HG03159 (cell line): ENCODE measurements at regions not wholly inside any gene's neighbourhood (a gene's known extent, or its start where the extent isn't known, plus 50 kb on each side); places are given as distances from the start of the nearest gene placed in this dataset.
"Not testable (repeated sequence)": the region's sequence is repeated elsewhere in the genome, so short reads cannot be mapped to it uniquely, and the experiment has no call there.

ENCODE experiments used
- ATAC-seq: cut with Tn5 transposase; IDR thresholded peaks from one replicate; pipeline ENCODE4 v1.9.1; 2021; ENCODE audit warnings: mild to moderate bottlenecking, moderate library complexity; ENCODE audit not compliant: unreplicated experiment

GRCh38 chr3:69648126-69648525 is 91.1 kb upstream of the MITF start:
- no peak for ATAC-seq

GRCh38 chr3:69647511-69648110 is 91.7 kb upstream of the MITF start:
- ATAC-seq: no peak

GRCh38 chr3:69647081-69647480 is 92.2 kb upstream of the MITF start:
- ATAC-seq: no peak

- ATAC-seq: no peak
Observed at GRCh38 chr3:69646287-69647067, 92.8 kb upstream of the MITF start.

GRCh38 chr3:69642606-69643005 is 96.7 kb upstream of the MITF start:
- ATAC-seq: no peak

- ATAC-seq: no peak
Observed at GRCh38 chr3:69639851-69640250, 99.4 kb upstream of the MITF start.

GRCh38 chr3:69628951-69629350 is 110.3 kb upstream of the MITF start:
- ATAC-seq: no peak

- ATAC-seq: no peak
Observed at GRCh38 chr3:69613286-69613685, 126.0 kb upstream of the MITF start.

GRCh38 chr3:69612791-69613190 is 126.5 kb upstream of the MITF start:
- no peak for ATAC-seq

- not testable (repeated sequence) for ATAC-seq
Observed at GRCh38 chr3:69609566-69609965, 129.7 kb upstream of the MITF start.

- ATAC-seq: no peak
Observed at GRCh38 chr3:69607466-69608305, 131.6 kb upstream of the MITF start.

GRCh38 chr3:69605867-69606266 is 133.4 kb upstream of the MITF start:
- no peak for ATAC-seq

- no peak for ATAC-seq
Observed at GRCh38 chr3:69604735-69605450, 134.4 kb upstream of the MITF start.

- no peak for ATAC-seq
Observed at GRCh38 chr3:69602112-69602511, 137.2 kb upstream of the MITF start.

GRCh38 chr3:69594286-69594685 is 145.0 kb upstream of the MITF start:
- no peak for ATAC-seq

GRCh38 chr3:69591164-69591736 is 148.0 kb upstream of the MITF start:
- ATAC-seq: no peak

- no peak for ATAC-seq
Observed at GRCh38 chr3:69590111-69590510, 149.2 kb upstream of the MITF start.

- no peak for ATAC-seq
Observed at GRCh38 chr3:69588170-69588569, 151.1 kb upstream of the MITF start.

GRCh38 chr3:69585472-69585871 is 153.8 kb upstream of the MITF start:
- no peak for ATAC-seq

- no peak for ATAC-seq
Observed at GRCh38 chr3:69582044-69582443, 157.2 kb upstream of the MITF start.
